ENCODE measurements at regions not wholly inside any gene's neighbourhood (a gene's known extent, or its start where the extent isn't known, plus 50 kb on each side); places are given as distances from the start of the nearest gene placed in this dataset.

DNA sequence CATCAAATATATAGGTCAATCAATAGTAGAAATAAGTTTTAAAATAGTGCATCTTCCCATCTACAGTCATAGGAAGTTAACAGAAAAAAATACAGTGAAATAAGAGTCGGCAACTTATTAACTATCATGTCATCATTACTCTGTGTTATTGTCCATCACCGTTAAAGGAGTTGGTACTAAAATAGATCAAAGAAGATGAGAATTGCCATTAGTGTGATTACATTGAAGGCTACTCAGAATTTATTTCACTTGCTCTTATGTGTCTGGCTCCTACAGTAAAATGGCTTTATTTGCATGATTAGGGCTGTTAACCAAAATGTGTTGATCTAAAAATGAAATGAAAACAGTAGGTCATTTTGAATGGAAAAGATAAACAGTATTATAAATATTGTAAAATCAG lies 162.5 kb upstream of the SLITRK1 start:
- TF ChIP-seq EZH2phosphoT487 (IDR thresholded peaks at IDR 0.05; ENCODE audit: low read depth): no peak
- TF ChIP-seq, protein P1, sequence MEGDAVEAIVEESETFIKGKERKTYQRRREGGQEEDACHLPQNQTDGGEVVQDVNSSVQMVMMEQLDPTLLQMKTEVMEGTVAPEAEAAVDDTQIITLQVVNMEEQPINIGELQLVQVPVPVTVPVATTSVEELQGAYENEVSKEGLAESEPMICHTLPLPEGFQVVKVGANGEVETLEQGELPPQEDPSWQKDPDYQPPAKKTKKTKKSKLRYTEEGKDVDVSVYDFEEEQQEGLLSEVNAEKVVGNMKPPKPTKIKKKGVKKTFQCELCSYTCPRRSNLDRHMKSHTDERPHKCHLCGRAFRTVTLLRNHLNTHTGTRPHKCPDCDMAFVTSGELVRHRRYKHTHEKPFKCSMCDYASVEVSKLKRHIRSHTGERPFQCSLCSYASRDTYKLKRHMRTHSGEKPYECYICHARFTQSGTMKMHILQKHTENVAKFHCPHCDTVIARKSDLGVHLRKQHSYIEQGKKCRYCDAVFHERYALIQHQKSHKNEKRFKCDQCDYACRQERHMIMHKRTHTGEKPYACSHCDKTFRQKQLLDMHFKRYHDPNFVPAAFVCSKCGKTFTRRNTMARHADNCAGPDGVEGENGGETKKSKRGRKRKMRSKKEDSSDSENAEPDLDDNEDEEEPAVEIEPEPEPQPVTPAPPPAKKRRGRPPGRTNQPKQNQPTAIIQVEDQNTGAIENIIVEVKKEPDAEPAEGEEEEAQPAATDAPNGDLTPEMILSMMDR (IDR thresholded peaks at IDR 0.05; ENCODE audit: low read depth, low read length): no peak

DNA sequence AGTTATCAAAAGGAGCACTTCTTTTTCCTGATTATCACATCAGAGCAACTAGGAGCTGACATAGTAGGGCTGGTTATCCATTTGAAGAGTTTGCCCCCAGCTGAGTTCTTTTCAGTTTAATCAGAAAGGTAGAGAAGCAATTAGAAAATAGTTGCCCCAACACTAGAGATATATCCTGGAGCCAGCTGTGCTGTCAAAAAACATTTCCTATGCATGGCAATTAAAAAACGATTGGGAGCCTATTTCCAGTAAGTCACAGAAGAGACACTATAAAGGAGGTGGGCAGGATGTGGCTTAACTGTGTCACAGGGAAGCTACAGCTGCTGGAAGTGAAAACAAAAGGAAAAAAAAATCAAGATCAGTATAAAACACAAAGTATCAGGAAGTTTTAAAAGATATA lies 155.7 kb upstream of the SLITRK1 start:
- Histone ChIP-seq H3K9me3 (ENCODE audit: insufficient read depth, low read length) (no peaks in the 10 kb centered on the region), H3K4me1 (ENCODE audit: low read length) (peaks cover 17% of the 10 kb centered on the region), H3K36me3 (replicated peaks; ENCODE audit: low read depth, low read length) (no peaks in the 10 kb centered on the region), H3K4me2 (ENCODE audit: low read length) (no peak overlapping the region), H3K79me2 (ENCODE audit: low read length) (no peaks in the 10 kb centered on the region), H2AFZ (ENCODE audit: low read depth, low read length) (no peak overlapping the region), H3K27me3 (ENCODE audit: low read depth, low read length) (no peaks in the 10 kb centered on the region), H4K20me1 (ENCODE audit: insufficient read depth, low read length) (no peaks in the 10 kb centered on the region), H3K4me3 (ENCODE audit: low read length) (no peak overlapping the region), H3K9ac (ENCODE audit: low read length) (no peak overlapping the region), H3K27ac (ENCODE audit: low read length) (no peak overlapping the region)
- TF ChIP-seq EZH2phosphoT487 (IDR thresholded peaks at IDR 0.05; ENCODE audit: low read depth): no peak
- TF ChIP-seq, protein P1 (IDR thresholded peaks at IDR 0.05; ENCODE audit: low read depth, low read length): no peak

More for the DNA sequence above, 162.5 kb upstream of the SLITRK1 start:
- no peak overlapping the region for H3K4me3 ChIP-seq (ENCODE audit: low read length)
- H3K27ac ChIP-seq (ENCODE audit: low read length): no peak overlapping the region
- no peaks in the 10 kb centered on the region for H3K9me3 ChIP-seq (ENCODE audit: insufficient read depth, low read length)
- no peaks in the 10 kb centered on the region for H3K79me2 ChIP-seq (ENCODE audit: low read length)
- no peak overlapping the region for H3K9ac ChIP-seq (ENCODE audit: low read length)
- H4K20me1 ChIP-seq (ENCODE audit: insufficient read depth, low read length): no peaks in the 10 kb centered on the region
- H3K4me1 ChIP-seq (ENCODE audit: low read length): peaks cover 17% of the 10 kb centered on the region
- no peak overlapping the region for H2AFZ ChIP-seq (ENCODE audit: low read depth, low read length)
- no peaks in the 10 kb centered on the region for H3K27me3 ChIP-seq (ENCODE audit: low read depth, low read length)
- no peak overlapping the region for H3K4me2 ChIP-seq (ENCODE audit: low read length)
- H3K36me3 ChIP-seq (replicated peaks; ENCODE audit: low read depth, low read length): no peaks in the 10 kb centered on the region

DNA sequence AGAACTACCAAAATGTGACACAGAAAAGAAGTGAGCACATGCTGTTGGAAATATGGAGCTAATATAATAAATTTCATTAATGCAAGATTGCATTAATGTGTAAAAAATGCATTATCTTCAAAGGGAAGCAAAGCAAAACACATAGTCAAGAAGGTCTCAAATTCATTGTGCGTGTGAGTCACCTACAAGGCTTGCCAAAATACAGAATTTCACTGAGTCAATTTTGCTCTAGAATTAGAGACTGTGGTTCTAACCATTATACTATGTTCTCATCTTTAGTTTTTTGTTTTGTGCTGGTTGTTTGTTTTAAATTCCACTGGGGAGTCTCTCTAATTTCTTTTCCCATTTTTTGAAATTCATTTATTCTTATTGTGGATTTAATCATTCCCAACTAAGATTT lies 149.8 kb upstream of the SLITRK1 start:
- Histone ChIP-seq H3K4me3 (ENCODE audit: low read length) (no peak overlapping the region), H3K9me3 (ENCODE audit: insufficient read depth, low read length) (no peaks in the 10 kb centered on the region), H3K4me1 (ENCODE audit: low read length) (peaks cover 7% of the 10 kb centered on the region; the same call in 1 of the 2 replicates), H3K79me2 (ENCODE audit: low read length) (no peaks in the 10 kb centered on the region), H3K27me3 (ENCODE audit: low read depth, low read length) (no peaks in the 10 kb centered on the region), H3K9ac (ENCODE audit: low read length) (no peak overlapping the region), H3K36me3 (replicated peaks; ENCODE audit: low read depth, low read length) (peaks cover 5% of the 10 kb centered on the region), H3K27ac (ENCODE audit: low read length) (no peak overlapping the region), H3K4me2 (ENCODE audit: low read length) (no peak overlapping the region), H4K20me1 (ENCODE audit: insufficient read depth, low read length) (no peaks in the 10 kb centered on the region), H2AFZ (ENCODE audit: low read depth, low read length) (no peak overlapping the region)
- TF ChIP-seq EZH2phosphoT487 (IDR thresholded peaks at IDR 0.05; ENCODE audit: low read depth): no peak
- TF ChIP-seq, protein P1 (IDR thresholded peaks at IDR 0.05; ENCODE audit: low read depth, low read length): no peak

DNA sequence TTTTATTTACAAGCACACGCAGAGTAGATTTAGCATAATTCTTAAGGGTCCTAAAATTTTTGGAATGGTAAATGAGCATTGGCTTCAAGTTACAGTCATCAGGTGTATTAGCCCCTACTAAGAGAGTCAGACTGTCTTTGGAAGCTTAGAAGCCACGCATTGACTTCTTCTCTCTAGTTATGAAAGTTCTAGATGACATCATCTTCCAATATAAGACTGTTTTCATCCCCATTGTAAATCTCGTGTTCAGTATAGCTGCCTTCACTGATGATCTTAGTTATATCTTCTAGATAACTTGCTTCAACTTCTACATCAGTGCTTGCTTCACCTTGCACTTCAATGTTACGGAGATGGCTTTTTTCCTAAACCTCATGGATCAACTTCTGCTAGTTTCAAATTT lies 148.8 kb upstream of the SLITRK1 start:
- Histone ChIP-seq H3K79me2 (ENCODE audit: low read length) (no peaks in the 10 kb centered on the region), H3K27ac (ENCODE audit: low read length) (no peak overlapping the region), H4K20me1 (ENCODE audit: insufficient read depth, low read length) (no peaks in the 10 kb centered on the region), H3K4me3 (ENCODE audit: low read length) (no peak overlapping the region), H3K4me2 (ENCODE audit: low read length) (no peak overlapping the region), H2AFZ (ENCODE audit: low read depth, low read length) (no peak overlapping the region), H3K9ac (ENCODE audit: low read length) (no peak overlapping the region), H3K4me1 (ENCODE audit: low read length) (peaks cover 7% of the 10 kb centered on the region; the same call in 1 of the 2 replicates), H3K9me3 (ENCODE audit: insufficient read depth, low read length) (no peaks in the 10 kb centered on the region), H3K36me3 (replicated peaks; ENCODE audit: low read depth, low read length) (peaks cover 6% of the 10 kb centered on the region), H3K27me3 (ENCODE audit: low read depth, low read length) (no peaks in the 10 kb centered on the region)
- TF ChIP-seq, protein P1 (IDR thresholded peaks at IDR 0.05; ENCODE audit: low read depth, low read length): no peak
- no peak for TF ChIP-seq EZH2phosphoT487 (IDR thresholded peaks at IDR 0.05; ENCODE audit: low read depth)
